Transverse colon (tissue), 4 donors: ENCODE measurements at regions not wholly inside any gene's neighbourhood (a gene's known extent, or its start where the extent isn't known, plus 50 kb on each side); places are given as distances from the start of the nearest gene placed in this dataset.

Experiments
- DNase-seq: peaks from one replicate; pipeline ENCODE4 v3.0.0-alpha.2; 2019
- H3K27ac ChIP-seq, 4 donors: fragments of 200-600 bp; sonication (generic); 2 replicates each; pipeline ENCODE4 v1.5.1; 2016 to 2018; ENCODE audit warnings: inconsistent platforms in 4 of 4
- H3K27me3 ChIP-seq: fragments of 200-600 bp; sonication (generic); 2 replicates; pipeline ENCODE4 v1.5.1; 2017; ENCODE audit warnings: inconsistent platforms
- H3K36me3 ChIP-seq, 4 donors: fragments of 200-600 bp; sonication (generic); 2 replicates each; pipeline ENCODE4 v1.5.1; 2017 to 2019; ENCODE audit warnings: inconsistent platforms in 4 of 4
- H3K4me1 ChIP-seq, 4 donors: fragments of 200-600 bp; sonication (generic); 2 replicates each; pipeline ENCODE4 v1.5.1; 2017 to 2020; ENCODE audit warnings: inconsistent platforms in 4 of 4
- H3K4me3 ChIP-seq, 4 donors: fragments of 200-600 bp; sonication (generic); 1 replicate in 1 of 4; 2 replicates in 3 of 4; pipeline versions ENCODE4 v1.5.1 to v1.6.1; 2017 to 2019; ENCODE audit warnings: inconsistent platforms in 4 of 4
- H3K9me3 ChIP-seq, 2 donors: fragments of 200-600 bp; sonication (generic); 2 replicates each; pipeline ENCODE4 v1.5.1; 2017 to 2019; ENCODE audit warnings: inconsistent platforms in 2 of 2
- CTCF ChIP-seq, 5 experiments: fragments of 200-600 bp in 3 of 5; fragments of 450-650 bp in 2 of 5; sonication (generic) in 3 of 5; IDR thresholded peaks; 1 replicate in 2 of 5; 2 replicates in 3 of 5; pipeline ENCODE4 v1.5.1; 2016 to 2017; ENCODE audit warnings: antibody characterized with exemption in 5 of 5, inconsistent platforms in 3 of 5, mild to moderate bottlenecking in 2 of 5, moderate library complexity in 1 of 5
- EP300 ChIP-seq: sonication (generic); formaldehyde crosslinking; IDR thresholded peaks from one replicate; pipeline ENCODE4 v1.6.1; 2017; ENCODE audit warnings: antibody characterized with exemption, low read depth
- POLR2A ChIP-seq: fragments of 450-650 bp; IDR thresholded peaks from one replicate; pipeline ENCODE4 v1.6.1; 2016; ENCODE audit warnings: antibody characterized with exemption, mild to moderate bottlenecking, moderate library complexity
- POLR2AphosphoS5 ChIP-seq, 3 donors: sonication (generic); formaldehyde crosslinking; IDR thresholded peaks; one replicate each; pipeline ENCODE4 v1.6.1; 2016; ENCODE audit warnings: antibody characterized with exemption in 3 of 3
- WGBS, 2 donors: methylation state at CpG; one replicate each; pipeline ENCODE4 v1.1.5; 2018; ENCODE audit warnings: low coverage in 1 of 2; 5-methylcytosine and 5-hydroxymethylcytosine counted together
- in situ Hi-C, 4 donors: fragments of 200-750 bp; cut with MboI; loops; one replicate each; pipeline versions ENCODE4 v1.15.0 to v1.15.1; 2017; ENCODE audit warnings: low sequenced_read_pairs in 3 of 4, low pct_ligation_motif_present in 1 of 4, low pct_unique_long_range_greater_than_20kb in 1 of 4
- intact Hi-C: fragments of 100-400 bp; cut with DNase I; formaldehyde crosslinking; loops from one replicate; pipeline ENCODE4 v1.15.1; 2023; ENCODE audit warnings: low total_unique reads

GRCh38 chr2:217606296-217606695, 396.5 kb downstream of the TNS1 start:
- H3K27ac ChIP-seq, result no peak overlapping the region
- in situ Hi-C loops, result no loop called here
- H3K4me3 ChIP-seq, result no peak overlapping the region
- DNase-seq, result no peak
- H3K27me3 ChIP-seq, result no peaks in the 10 kb centered on the region
- TF ChIP-seq POLR2A (no peak), CTCF (IDR thresholded peaks at IDR 0.05) (no peak), EP300 (no peak), POLR2AphosphoS5 (IDR thresholded peaks at IDR 0.05) (no peak)
- H3K4me1 ChIP-seq, result no peaks in the 10 kb centered on the region
- intact Hi-C loops, result no loop called here
- H3K36me3 ChIP-seq, result no peaks in the 10 kb centered on the region
- H3K9me3 ChIP-seq, result no peaks in the 10 kb centered on the region
- 53% methylated on average over 1 of the region's 1 CpG; no CpG with 5 or more reads in 1 of the 2 donors for WGBS, 2 donors

GRCh38 chr2:217604527-217605194, 398.1 kb downstream of the TNS1 start:
- no peak for DNase-seq
- in situ Hi-C loops, result no loop called here
- WGBS, 2 donors, result 56 to 65% methylated on average over 2 to 9 of the region's 9 CpGs
- no peaks in the 10 kb centered on the region for H3K9me3 ChIP-seq
- H3K27me3 ChIP-seq, result no peaks in the 10 kb centered on the region
- no peak overlapping the region for H3K27ac ChIP-seq
- H3K36me3 ChIP-seq, result no peaks in the 10 kb centered on the region
- intact Hi-C loops, result no loop called here
- H3K4me1 ChIP-seq, result no peaks in the 10 kb centered on the region
- no peak overlapping the region for H3K4me3 ChIP-seq
- no peak for TF ChIP-seq POLR2A
- no peak for TF ChIP-seq CTCF (IDR thresholded peaks at IDR 0.05)
- TF ChIP-seq POLR2AphosphoS5 (IDR thresholded peaks at IDR 0.05), result no peak
- no peak for TF ChIP-seq EP300

GRCh38 chr2:217601601-217602000, 401.2 kb downstream of the TNS1 start:
- in situ Hi-C loops, result no loop called here
- intact Hi-C loops, result no loop called here
- Histone ChIP-seq H3K27me3 (no peaks in the 10 kb centered on the region), H3K27ac (no peak overlapping the region), H3K4me3 (no peak overlapping the region), H3K9me3 (no peaks in the 10 kb centered on the region), H3K36me3 (no peaks in the 10 kb centered on the region), H3K4me1 (no peaks in the 10 kb centered on the region)
- TF ChIP-seq POLR2AphosphoS5 (IDR thresholded peaks at IDR 0.05) (no peak), CTCF (IDR thresholded peaks at IDR 0.05) (no peak), POLR2A (no peak), EP300 (no peak)
- DNase-seq, result no peak
- 30 to 51% methylated on average over 2 of the region's 2 CpGs for WGBS, 2 donors

- Histone ChIP-seq H3K27me3 (no peaks in the 10 kb centered on the region), H3K4me1 (no peaks in the 10 kb centered on the region), H3K27ac (no peak overlapping the region), H3K9me3 (no peaks in the 10 kb centered on the region), H3K4me3 (no peak overlapping the region), H3K36me3 (no peaks in the 10 kb centered on the region)
- 68% methylated on average over 3 of the region's 3 CpGs; no CpG with 5 or more reads in 1 of the 2 donors for WGBS, 2 donors
- DNase-seq, result no peak
- intact Hi-C loops (no loop called here), in situ Hi-C loops (no loop called here)
- TF ChIP-seq POLR2A, result no peak
- no peak for TF ChIP-seq CTCF (IDR thresholded peaks at IDR 0.05)
- TF ChIP-seq POLR2AphosphoS5 (IDR thresholded peaks at IDR 0.05), result no peak
- TF ChIP-seq EP300, result no peak
Measured at GRCh38 chr2:217599906-217600305, 402.9 kb downstream of the TNS1 start.
